SK-N-SH (cell line): ENCODE measurements at regions not wholly inside any gene's neighbourhood (a gene's known extent, or its start where the extent isn't known, plus 50 kb on each side); places are given as distances from the start of the nearest gene placed in this dataset.

Source experiments
- CTCF ChIA-PET: fragments of 300-600, 350-600 bp; formaldehyde crosslinking; extraction: SDS; loops from one replicate; lab custom pipeline; 2021; lab: Yijun Ruan, JAX
- POLR2A ChIA-PET: fragments of 350-600 bp; sonication (Branson Sonifier 250); formaldehyde crosslinking; extraction: SDS; loops from one replicate; lab custom pipeline; 2020; ENCODE audit warnings: antibody characterized with exemption, inconsistent platforms; lab: Yijun Ruan, JAX
- DNase-seq: peaks from one replicate; pipeline ENCODE4 v3.0.0; 2012
- H2AFZ ChIP-seq: fragments of 200-600 bp; sonication (generic); 2 replicates; pipeline ENCODE4 v1.8.1; 2016; ENCODE audit warnings: antibody characterized with exemption, mild to moderate bottlenecking, low read depth
- H3F3A ChIP-seq: fragments of 200-600 bp; sonication (generic); replicated peaks from 2 replicates; pipeline ENCODE3; 2016; ENCODE audit warnings: antibody characterized with exemption, mild to moderate bottlenecking; ENCODE audit not compliant: insufficient read depth
- H3K27ac ChIP-seq, 2 experiments: fragments of 200-500 bp in 1 of 2; fragments of 200-600 bp in 1 of 2; sonication (Bioruptor generic) in 1 of 2; sonication (generic), shearing (Covaris generic) in 1 of 2; 2 replicates each; pipeline versions ENCODE4 v1.5.1 to v1.6.1; 2014 to 2016; ENCODE audit warnings: low read depth in 2 of 2, inconsistent platforms in 1 of 2, low read length in 1 of 2, mild to moderate bottlenecking in 1 of 2, mixed read lengths in 1 of 2
- H3K27me3 ChIP-seq: fragments of 200-600 bp; sonication (generic), shearing (Covaris generic); 2 replicates; pipeline ENCODE4 v1.6.1; 2016; ENCODE audit warnings: mixed run types; ENCODE audit not compliant: insufficient read depth
- H3K36me3 ChIP-seq, 2 experiments: fragments of 200-500 bp in 1 of 2; fragments of 200-600 bp in 1 of 2; sonication (Bioruptor generic) in 1 of 2; sonication (generic) in 1 of 2; replicated peaks in 1 of 2; 2 replicates each; pipeline versions ENCODE3 to v1.5.1; 2014 to 2016; ENCODE audit warnings: low read length in 1 of 2, mild to moderate bottlenecking in 1 of 2; ENCODE audit not compliant: insufficient read depth in 2 of 2, control insufficient read depth in 1 of 2
- H3K4me1 ChIP-seq, 2 experiments: fragments of 200-500 bp in 1 of 2; fragments of 200-600 bp in 1 of 2; sonication (Bioruptor generic) in 1 of 2; sonication (generic), shearing (Covaris generic) in 1 of 2; 2 replicates each; pipeline versions ENCODE4 v1.5.1 to v1.6.1; 2014 to 2016; ENCODE audit warnings: low read depth in 1 of 2, low read length in 1 of 2, mixed run types in 1 of 2; ENCODE audit not compliant: insufficient read depth in 2 of 2, control insufficient read depth in 1 of 2
- H3K4me2 ChIP-seq: fragments of 200-600 bp; sonication (generic), shearing (Covaris generic); 2 replicates; pipeline ENCODE4 v1.6.1; 2017; ENCODE audit warnings: mixed run types
- H3K4me3 ChIP-seq, 2 experiments: fragments of 200-500 bp in 1 of 2; fragments of 200-600 bp in 1 of 2; sonication (Bioruptor generic) in 1 of 2; sonication (generic), shearing (Covaris generic) in 1 of 2; 2 replicates each; pipeline versions ENCODE4 v1.5.1 to v1.8.1; 2014 to 2016; ENCODE audit warnings: low read depth in 2 of 2, inconsistent platforms in 1 of 2, low read length in 1 of 2, mild to moderate bottlenecking in 1 of 2, mixed read lengths in 1 of 2, moderate library complexity in 1 of 2
- H3K79me2 ChIP-seq: fragments of 200-600 bp; sonication (generic); 2 replicates; pipeline ENCODE4 v1.8.1; 2017; ENCODE audit warnings: mild to moderate bottlenecking; ENCODE audit not compliant: insufficient read depth
- H3K9ac ChIP-seq: fragments of 200-600 bp; sonication (generic); 2 replicates; pipeline ENCODE4 v1.6.1; 2017; ENCODE audit warnings: mixed run types
- H3K9me2 ChIP-seq: fragments of 200-600 bp; sonication (generic); 2 replicates; pipeline ENCODE4 v1.6.1; 2017; ENCODE audit warnings: mixed run types
- H3K9me3 ChIP-seq: fragments of 200-600 bp; sonication (generic); 2 replicates; pipeline ENCODE4 v1.6.1; 2017; ENCODE audit warnings: mixed run types, mild to moderate bottlenecking, moderate library complexity
- H4K20me1 ChIP-seq: fragments of 200-600 bp; sonication (generic); 2 replicates; pipeline ENCODE4 v1.6.1; 2017; ENCODE audit warnings: mild to moderate bottlenecking, mixed run types; ENCODE audit not compliant: insufficient read depth
- CHD2 ChIP-seq: fragments of 150-350 bp; IDR thresholded peaks from 2 replicates; pipeline ENCODE4 v1.6.1; 2018; ENCODE audit warnings: low read length; ENCODE audit not compliant: partially characterized antibody
- ELF1 ChIP-seq: IDR thresholded peaks from 2 replicates; pipeline ENCODE4 v1.4.0; 2012
- EZH2phosphoT487 ChIP-seq: fragments of 200-600 bp; sonication (generic); IDR thresholded peaks from 2 replicates; pipeline ENCODE4 v1.6.1; 2017; ENCODE audit warnings: low read depth, mixed run types, mild to moderate bottlenecking, antibody characterized with exemption, moderate library complexity, borderline replicate concordance
- FOXJ3 ChIP-seq: sonication (generic); formaldehyde crosslinking; IDR thresholded peaks from 2 replicates; pipeline ENCODE4 v1.5.1; 2020; ENCODE audit warnings: mild to moderate bottlenecking, missing genetic modification reagents
- GABPA ChIP-seq: IDR thresholded peaks from 2 replicates; pipeline ENCODE4 v1.4.0; 2012; ENCODE audit warnings: low read depth, mild to moderate bottlenecking
- JUND ChIP-seq: IDR thresholded peaks from 2 replicates; pipeline ENCODE4 v1.4.0; 2012
- MEF2A ChIP-seq: IDR thresholded peaks from 2 replicates; pipeline ENCODE4 v1.4.0; 2012; ENCODE audit warnings: low read depth, borderline replicate concordance
- RAD21 ChIP-seq: IDR thresholded peaks from 2 replicates; pipeline ENCODE4 v1.6.1; 2012; ENCODE audit warnings: mild to moderate bottlenecking, low read length
- RFX5 ChIP-seq: IDR thresholded peaks from 2 replicates; pipeline ENCODE4 v1.6.1; 2012; ENCODE audit warnings: mild to moderate bottlenecking, improper control_type of control experiment, low read length
- RXRA ChIP-seq: IDR thresholded peaks from 2 replicates; pipeline ENCODE4 v1.4.0; 2012; ENCODE audit warnings: low read depth, mild to moderate bottlenecking, borderline replicate concordance
- SMC3 ChIP-seq: IDR thresholded peaks from 2 replicates; pipeline ENCODE4 v1.6.1; 2012; ENCODE audit warnings: low read depth, low read length, improper control_type of control experiment
- TAF1 ChIP-seq: IDR thresholded peaks from 2 replicates; pipeline ENCODE4 v1.6.1; 2012; ENCODE audit warnings: low read depth, mild to moderate bottlenecking, low read length, moderate library complexity, borderline replicate concordance
- YY1 ChIP-seq: IDR thresholded peaks from 2 replicates; pipeline ENCODE4 v1.4.0; 2012; ENCODE audit warnings: low read depth, mild to moderate bottlenecking
- WGBS: methylation state at CpG from one replicate; pipeline ENCODE4 v1.1.6; 2017; ENCODE audit warnings: low lambda C conversion rate; 5-methylcytosine and 5-hydroxymethylcytosine counted together
- TF ChIP-seq, protein P1 (sequence below): fragments of 150-350 bp; IDR thresholded peaks from 2 replicates; pipeline ENCODE4 v1.6.1; 2016; ENCODE audit warnings: mild to moderate bottlenecking, low read depth, low read length
- TF ChIP-seq, protein P2 (sequence below): IDR thresholded peaks from 2 replicates; pipeline ENCODE4 v1.4.0; 2012; ENCODE audit warnings: low read depth, borderline replicate concordance
- TF ChIP-seq, protein P3 (sequence below): fragments of 200-600 bp; sonication (generic); IDR thresholded peaks from 2 replicates; pipeline ENCODE4 v1.6.1; 2017; ENCODE audit warnings: antibody characterized with exemption, mild to moderate bottlenecking, moderate library complexity
- TF ChIP-seq, protein P4 (sequence below): IDR thresholded peaks from 2 replicates; pipeline ENCODE4; 2012
- TF ChIP-seq, protein P5 (sequence below): fragments of 150-350 bp; IDR thresholded peaks from 2 replicates; pipeline ENCODE4 v1.6.1; 2017; ENCODE audit warnings: antibody characterized with exemption, low read length, low read depth, borderline replicate concordance
- TF ChIP-seq, protein P6 (sequence below): IDR thresholded peaks from 2 replicates; pipeline ENCODE4 v1.6.1; 2012; ENCODE audit warnings: mild to moderate bottlenecking, low read depth, low read length, moderate library complexity

DNA sequence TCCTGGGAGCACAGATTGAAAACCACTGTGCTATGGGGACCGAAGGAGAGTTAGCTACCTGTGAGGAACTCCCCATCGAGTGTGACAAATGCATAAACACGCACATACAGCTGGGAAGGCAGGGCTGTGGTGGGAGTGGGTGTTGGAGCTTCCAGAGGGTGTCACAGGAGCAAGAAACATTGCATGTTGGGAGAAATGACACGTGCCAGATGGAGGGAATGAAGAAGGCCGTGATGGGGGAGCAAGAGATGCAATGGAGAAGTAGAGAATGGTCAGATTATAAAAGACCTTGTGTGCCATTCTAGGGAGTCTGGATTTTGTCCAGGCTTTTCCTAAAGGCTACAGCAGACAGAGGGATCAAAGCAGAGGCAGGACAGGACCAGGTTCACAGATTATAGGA is 91.1 kb upstream of the NDUFV2 start:
- Histone ChIP-seq H3K36me3 (no peaks in the 10 kb centered on the region), H4K20me1 (no peaks in the 10 kb centered on the region), H3K9me3 (no peaks in the 10 kb centered on the region), H2AFZ (no peak overlapping the region), H3K4me1 (peaks cover 0 to 6% of the 10 kb centered on the region in 2 experiments; a peak in 1 of 4 replicates), H3K4me2 (no peak overlapping the region), H3F3A (no peaks in the 10 kb centered on the region), H3K9ac (no peak overlapping the region)
- 70% methylated on average over 5 of the region's 5 CpGs for WGBS
- POLR2A ChIA-PET, result no interaction called here
- TF ChIP-seq ELF1 (no peak), EZH2phosphoT487 (no peak), FOXJ3 (CRISPR knock-in tag) (no peak), RXRA (no peak), GABPA (no peak), CHD2 (no peak), SMC3 (no peak), JUND (no peak), MEF2A (no peak)
- TF ChIP-seq, protein P1, sequence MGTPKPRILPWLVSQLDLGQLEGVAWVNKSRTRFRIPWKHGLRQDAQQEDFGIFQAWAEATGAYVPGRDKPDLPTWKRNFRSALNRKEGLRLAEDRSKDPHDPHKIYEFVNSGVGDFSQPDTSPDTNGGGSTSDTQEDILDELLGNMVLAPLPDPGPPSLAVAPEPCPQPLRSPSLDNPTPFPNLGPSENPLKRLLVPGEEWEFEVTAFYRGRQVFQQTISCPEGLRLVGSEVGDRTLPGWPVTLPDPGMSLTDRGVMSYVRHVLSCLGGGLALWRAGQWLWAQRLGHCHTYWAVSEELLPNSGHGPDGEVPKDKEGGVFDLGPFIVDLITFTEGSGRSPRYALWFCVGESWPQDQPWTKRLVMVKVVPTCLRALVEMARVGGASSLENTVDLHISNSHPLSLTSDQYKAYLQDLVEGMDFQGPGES, result no peak
- TF ChIP-seq, protein P2, sequence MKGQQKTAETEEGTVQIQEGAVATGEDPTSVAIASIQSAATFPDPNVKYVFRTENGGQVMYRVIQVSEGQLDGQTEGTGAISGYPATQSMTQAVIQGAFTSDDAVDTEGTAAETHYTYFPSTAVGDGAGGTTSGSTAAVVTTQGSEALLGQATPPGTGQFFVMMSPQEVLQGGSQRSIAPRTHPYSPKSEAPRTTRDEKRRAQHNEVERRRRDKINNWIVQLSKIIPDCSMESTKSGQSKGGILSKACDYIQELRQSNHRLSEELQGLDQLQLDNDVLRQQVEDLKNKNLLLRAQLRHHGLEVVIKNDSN, result no peak
- TF ChIP-seq, protein P3, sequence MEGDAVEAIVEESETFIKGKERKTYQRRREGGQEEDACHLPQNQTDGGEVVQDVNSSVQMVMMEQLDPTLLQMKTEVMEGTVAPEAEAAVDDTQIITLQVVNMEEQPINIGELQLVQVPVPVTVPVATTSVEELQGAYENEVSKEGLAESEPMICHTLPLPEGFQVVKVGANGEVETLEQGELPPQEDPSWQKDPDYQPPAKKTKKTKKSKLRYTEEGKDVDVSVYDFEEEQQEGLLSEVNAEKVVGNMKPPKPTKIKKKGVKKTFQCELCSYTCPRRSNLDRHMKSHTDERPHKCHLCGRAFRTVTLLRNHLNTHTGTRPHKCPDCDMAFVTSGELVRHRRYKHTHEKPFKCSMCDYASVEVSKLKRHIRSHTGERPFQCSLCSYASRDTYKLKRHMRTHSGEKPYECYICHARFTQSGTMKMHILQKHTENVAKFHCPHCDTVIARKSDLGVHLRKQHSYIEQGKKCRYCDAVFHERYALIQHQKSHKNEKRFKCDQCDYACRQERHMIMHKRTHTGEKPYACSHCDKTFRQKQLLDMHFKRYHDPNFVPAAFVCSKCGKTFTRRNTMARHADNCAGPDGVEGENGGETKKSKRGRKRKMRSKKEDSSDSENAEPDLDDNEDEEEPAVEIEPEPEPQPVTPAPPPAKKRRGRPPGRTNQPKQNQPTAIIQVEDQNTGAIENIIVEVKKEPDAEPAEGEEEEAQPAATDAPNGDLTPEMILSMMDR, result no peak
- TF ChIP-seq, protein P4, sequence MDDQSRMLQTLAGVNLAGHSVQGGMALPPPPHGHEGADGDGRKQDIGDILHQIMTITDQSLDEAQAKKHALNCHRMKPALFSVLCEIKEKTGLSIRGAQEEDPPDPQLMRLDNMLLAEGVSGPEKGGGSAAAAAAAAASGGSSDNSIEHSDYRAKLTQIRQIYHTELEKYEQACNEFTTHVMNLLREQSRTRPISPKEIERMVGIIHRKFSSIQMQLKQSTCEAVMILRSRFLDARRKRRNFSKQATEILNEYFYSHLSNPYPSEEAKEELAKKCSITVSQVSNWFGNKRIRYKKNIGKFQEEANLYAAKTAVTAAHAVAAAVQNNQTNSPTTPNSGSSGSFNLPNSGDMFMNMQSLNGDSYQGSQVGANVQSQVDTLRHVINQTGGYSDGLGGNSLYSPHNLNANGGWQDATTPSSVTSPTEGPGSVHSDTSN, result no peak
- TF ChIP-seq, all 33 proteins: peak for 0
- Histone ChIP-seq H3K79me2 (no peaks in the 10 kb centered on the region), H3K27ac (no peak overlapping the region), H3K9me2 (no peaks in the 10 kb centered on the region), H3K27me3 (no peaks in the 10 kb centered on the region), H3K4me3 (no peak overlapping the region)
- CTCF ChIA-PET, result no interaction called here
- no peak for DNase-seq

DNA sequence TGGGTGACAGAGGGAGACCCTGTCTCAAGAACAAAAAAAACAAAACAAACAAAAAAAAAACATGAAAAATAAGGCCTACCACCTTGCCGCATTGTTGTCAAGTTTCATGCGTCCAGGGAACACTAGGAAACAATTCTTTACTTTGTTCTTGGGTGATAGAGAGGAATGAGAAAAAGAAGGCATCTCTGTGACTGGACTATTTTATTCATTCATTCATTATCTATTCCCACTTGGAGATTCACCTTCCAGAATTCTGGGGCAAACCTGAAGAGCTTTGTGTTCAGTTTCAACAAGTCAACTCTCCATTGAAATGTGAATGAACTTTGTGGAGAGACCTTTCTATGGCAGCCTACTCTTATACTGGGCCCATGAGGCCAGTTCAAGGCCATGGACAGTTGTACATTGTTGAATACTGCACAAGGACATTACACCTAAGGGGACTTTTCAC is 88.5 kb upstream of the NDUFV2 start:
- H3K4me2 ChIP-seq, result no peak overlapping the region
- CTCF ChIA-PET, result interaction anchor here (1.0 to 1.1 kb wide), 2 partner anchors 9 to 26 kb away, joined by 3 read pairs; no protein-coding TSS in a partner anchor
- H4K20me1 ChIP-seq, result no peaks in the 10 kb centered on the region
- DNase-seq, result no peak
- no peak overlapping the region for H3K27ac ChIP-seq
- no peak overlapping the region for H3K9ac ChIP-seq
- no peak overlapping the region for H2AFZ ChIP-seq
- no peaks in the 10 kb centered on the region for H3K27me3 ChIP-seq
- H3K79me2 ChIP-seq, result no peaks in the 10 kb centered on the region
- no peaks in the 10 kb centered on the region for H3K36me3 ChIP-seq
- no peaks in the 10 kb centered on the region for H3K9me2 ChIP-seq
- peaks cover 0 to 7% of the 10 kb centered on the region in 2 experiments; a peak in 1 of 4 replicates for H3K4me1 ChIP-seq
- H3K9me3 ChIP-seq, result no peaks in the 10 kb centered on the region
- WGBS, result 98% methylated on average over 2 of the region's 2 CpGs
- no peak overlapping the region for H3K4me3 ChIP-seq
- POLR2A ChIA-PET, result no interaction called here
- H3F3A ChIP-seq, result peaks cover 8% of the 10 kb centered on the region
- TF ChIP-seq RFX5 (no peak), GABPA (no peak), TAF1 (no peak), YY1 (no peak), RAD21 (no peak), EZH2phosphoT487 (no peak)
- TF ChIP-seq, protein P5, sequence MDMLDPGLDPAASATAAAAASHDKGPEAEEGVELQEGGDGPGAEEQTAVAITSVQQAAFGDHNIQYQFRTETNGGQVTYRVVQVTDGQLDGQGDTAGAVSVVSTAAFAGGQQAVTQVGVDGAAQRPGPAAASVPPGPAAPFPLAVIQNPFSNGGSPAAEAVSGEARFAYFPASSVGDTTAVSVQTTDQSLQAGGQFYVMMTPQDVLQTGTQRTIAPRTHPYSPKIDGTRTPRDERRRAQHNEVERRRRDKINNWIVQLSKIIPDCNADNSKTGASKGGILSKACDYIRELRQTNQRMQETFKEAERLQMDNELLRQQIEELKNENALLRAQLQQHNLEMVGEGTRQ, result no peak
- TF ChIP-seq, protein P6, sequence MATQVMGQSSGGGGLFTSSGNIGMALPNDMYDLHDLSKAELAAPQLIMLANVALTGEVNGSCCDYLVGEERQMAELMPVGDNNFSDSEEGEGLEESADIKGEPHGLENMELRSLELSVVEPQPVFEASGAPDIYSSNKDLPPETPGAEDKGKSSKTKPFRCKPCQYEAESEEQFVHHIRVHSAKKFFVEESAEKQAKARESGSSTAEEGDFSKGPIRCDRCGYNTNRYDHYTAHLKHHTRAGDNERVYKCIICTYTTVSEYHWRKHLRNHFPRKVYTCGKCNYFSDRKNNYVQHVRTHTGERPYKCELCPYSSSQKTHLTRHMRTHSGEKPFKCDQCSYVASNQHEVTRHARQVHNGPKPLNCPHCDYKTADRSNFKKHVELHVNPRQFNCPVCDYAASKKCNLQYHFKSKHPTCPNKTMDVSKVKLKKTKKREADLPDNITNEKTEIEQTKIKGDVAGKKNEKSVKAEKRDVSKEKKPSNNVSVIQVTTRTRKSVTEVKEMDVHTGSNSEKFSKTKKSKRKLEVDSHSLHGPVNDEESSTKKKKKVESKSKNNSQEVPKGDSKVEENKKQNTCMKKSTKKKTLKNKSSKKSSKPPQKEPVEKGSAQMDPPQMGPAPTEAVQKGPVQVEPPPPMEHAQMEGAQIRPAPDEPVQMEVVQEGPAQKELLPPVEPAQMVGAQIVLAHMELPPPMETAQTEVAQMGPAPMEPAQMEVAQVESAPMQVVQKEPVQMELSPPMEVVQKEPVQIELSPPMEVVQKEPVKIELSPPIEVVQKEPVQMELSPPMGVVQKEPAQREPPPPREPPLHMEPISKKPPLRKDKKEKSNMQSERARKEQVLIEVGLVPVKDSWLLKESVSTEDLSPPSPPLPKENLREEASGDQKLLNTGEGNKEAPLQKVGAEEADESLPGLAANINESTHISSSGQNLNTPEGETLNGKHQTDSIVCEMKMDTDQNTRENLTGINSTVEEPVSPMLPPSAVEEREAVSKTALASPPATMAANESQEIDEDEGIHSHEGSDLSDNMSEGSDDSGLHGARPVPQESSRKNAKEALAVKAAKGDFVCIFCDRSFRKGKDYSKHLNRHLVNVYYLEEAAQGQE, result no peak
